ENCODE measurements at regions not wholly inside any gene's neighbourhood (a gene's known extent, or its start where the extent isn't known, plus 50 kb on each side); places are given as distances from the start of the nearest gene placed in this dataset.

DNA sequence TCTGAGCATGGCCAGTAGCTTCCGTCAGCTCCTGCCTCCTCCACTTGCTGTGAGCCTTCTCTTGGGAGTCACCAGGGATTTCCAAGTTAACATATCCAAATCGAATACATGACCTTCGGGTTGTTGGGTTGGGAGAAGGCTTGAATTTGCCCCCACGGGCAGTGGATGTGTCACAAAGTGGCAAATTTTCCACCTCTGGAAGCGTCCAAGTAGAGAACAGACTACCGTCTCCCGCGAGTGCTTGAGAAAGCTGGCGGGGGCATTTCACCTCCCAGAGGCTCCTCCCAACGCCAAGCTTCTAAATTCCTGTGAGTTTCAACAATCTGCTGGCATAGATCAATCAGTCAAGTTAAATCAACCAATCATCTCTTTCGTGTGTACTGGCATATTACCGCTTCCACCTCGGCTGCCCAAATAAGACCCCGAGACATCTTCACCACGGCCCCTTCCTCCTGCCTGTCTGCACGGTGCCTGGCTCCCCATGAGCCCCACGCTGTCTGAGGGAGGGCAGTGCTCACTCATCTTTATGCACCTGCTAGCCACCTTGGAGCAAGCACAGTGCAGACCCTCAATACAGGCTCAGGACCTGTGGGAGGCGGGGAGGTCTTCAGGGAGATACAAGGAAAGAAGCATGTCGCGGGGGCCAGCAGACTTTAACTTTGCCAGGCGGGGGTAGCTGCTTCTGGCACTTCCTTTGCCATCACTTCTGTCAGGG, 79.1 kb downstream of the MRPL36 start:
- TF ChIP-seq EZH2 (IDR thresholded peaks at IDR 0.05; ENCODE audit: insufficient read depth, poor library complexity, severe bottlenecking) (no peak), EZH2phosphoT487 (IDR thresholded peaks at IDR 0.05; ENCODE audit: insufficient read depth, low read depth) (no peak)

All from GM23248 (cell line).